Mesenteric fat pad (tissue), 1 donor: ENCODE measurements at regions not wholly inside any gene's neighbourhood (a gene's known extent, or its start where the extent isn't known, plus 50 kb on each side); places are given as distances from the start of the nearest gene placed in this dataset.
"Not testable (repeated sequence)": the region's sequence is repeated elsewhere in the genome, so short reads cannot be mapped to it uniquely, and the experiment has no call there.

Experiments used
- DNase-seq: peaks from one replicate; pipeline ENCODE4 v3.0.0-alpha.2; 2020; ENCODE audit warnings: low spot score
- donor health status: DM: yes; HTN: yes; CAD: no.

GRCh38 chr5:163260471-163260870 is 176.9 kb upstream of the CCNG1 start:
- DNase-seq = no peak

- DNase-seq = no peak
Observed at GRCh38 chr5:163260961-163261360, 176.4 kb upstream of the CCNG1 start.

GRCh38 chr5:163261647-163262269 is 175.6 kb upstream of the CCNG1 start:
- no peak for DNase-seq

GRCh38 chr5:163266249-163266648 is 171.1 kb upstream of the CCNG1 start:
- not testable (repeated sequence) for DNase-seq

GRCh38 chr5:163269624-163270023 is 167.8 kb upstream of the CCNG1 start:
- no peak for DNase-seq

- DNase-seq = no peak
Observed at GRCh38 chr5:163276466-163276865, 160.9 kb upstream of the CCNG1 start.

- DNase-seq = not testable (repeated sequence)
Observed at GRCh38 chr5:163280897-163281296, 156.5 kb upstream of the CCNG1 start.

- DNase-seq = no peak
Observed at GRCh38 chr5:163281512-163281911, 155.9 kb upstream of the CCNG1 start.

- DNase-seq = no peak
Observed at GRCh38 chr5:163293836-163294235, 143.6 kb upstream of the CCNG1 start.

- DNase-seq = no peak
Observed at GRCh38 chr5:163303718-163304117, 133.7 kb upstream of the CCNG1 start.

GRCh38 chr5:163305655-163306054 is 131.7 kb upstream of the CCNG1 start:
- DNase-seq = no peak

- no peak for DNase-seq
Observed at GRCh38 chr5:163306421-163306820, 131.0 kb upstream of the CCNG1 start.

GRCh38 chr5:163309914-163310313 is 127.5 kb upstream of the CCNG1 start:
- no peak for DNase-seq

GRCh38 chr5:163310997-163311396 is 126.4 kb upstream of the CCNG1 start:
- DNase-seq = no peak

- DNase-seq = no peak
Observed at GRCh38 chr5:163312598-163312997, 124.8 kb upstream of the CCNG1 start.

GRCh38 chr5:163313049-163313448 is 124.3 kb upstream of the CCNG1 start:
- DNase-seq = not testable (repeated sequence)

- DNase-seq = not testable (repeated sequence)
Observed at GRCh38 chr5:163316374-163316773, 121.0 kb upstream of the CCNG1 start.

- no peak for DNase-seq
Observed at GRCh38 chr5:163318707-163319106, 118.7 kb upstream of the CCNG1 start.

- no peak for DNase-seq
Observed at GRCh38 chr5:163321511-163321910, 115.9 kb upstream of the CCNG1 start.

- DNase-seq = no peak
Observed at GRCh38 chr5:163330723-163331668, 106.4 kb upstream of the CCNG1 start.

GRCh38 chr5:163336074-163336473 is 101.3 kb upstream of the CCNG1 start:
- not testable (repeated sequence) for DNase-seq

GRCh38 chr5:163339148-163339547 is 98.2 kb upstream of the CCNG1 start:
- DNase-seq = no peak

- DNase-seq = not testable (repeated sequence)
Observed at GRCh38 chr5:163340378-163340777, 97.0 kb upstream of the CCNG1 start.
